GM10248 (cell line): ENCODE measurements at regions not wholly inside any gene's neighbourhood (a gene's known extent, or its start where the extent isn't known, plus 50 kb on each side); places are given as distances from the start of the nearest gene placed in this dataset.
"Not testable (repeated sequence)": the region's sequence is repeated elsewhere in the genome, so short reads cannot be mapped to it uniquely, and the experiment has no call there.

Source experiments
- CTCF ChIA-PET: fragments of 300-600 bp; sonication (Branson Sonifier 250); formaldehyde crosslinking; extraction: SDS; loops from one replicate; lab custom pipeline; 2021; ENCODE audit warnings: antibody characterized with exemption; lab: Yijun Ruan, JAX
- POLR2A ChIA-PET: fragments of 350-650 bp; sonication (Branson Sonifier 250); formaldehyde crosslinking; extraction: SDS; loops from one replicate; lab custom pipeline; 2020; ENCODE audit warnings: antibody characterized with exemption; lab: Yijun Ruan, JAX
- DNase-seq: peaks from one replicate; pipeline ENCODE4 v3.0.0; 2012; ENCODE audit errors: extremely low spot score
- CTCF ChIP-seq: IDR thresholded peaks from 2 replicates; pipeline ENCODE4 v1.5.1; 2012; ENCODE audit warnings: mild to moderate bottlenecking, low read depth; ENCODE audit errors: extremely low read depth, missing control alignments, control extremely low read depth

GRCh38 chr16:88191168-88191567 lies 191.6 kb upstream of the ZNF469 start:
- DNase-seq, CTCF ChIA-PET, POLR2A ChIA-PET: not testable (repeated sequence)

- ChIA-PET POLR2A (no interaction called here), CTCF (no interaction called here)
- TF ChIP-seq CTCF, result no peak
Observed at GRCh38 chr16:88192601-88193000, 190.2 kb upstream of the ZNF469 start.

GRCh38 chr16:88193706-88194396 lies 188.9 kb upstream of the ZNF469 start:
- peak; percentile 64 for TF ChIP-seq CTCF
- DNase-seq, POLR2A ChIA-PET: not testable (repeated sequence)
- CTCF ChIA-PET, result interaction anchor here (1.7 to 3.7 kb wide), 2 partner anchors 185 to 243 kb away, joined by 3 to 21 read pairs; no protein-coding TSS in a partner anchor

More at GRCh38 chr16:88192601-88193000, 190.2 kb upstream of the ZNF469 start:
- DNase-seq, result no peak

- POLR2A ChIA-PET, result no interaction called here
- CTCF ChIA-PET, result interaction anchor here (1.7 to 3.7 kb wide), 2 partner anchors 184 to 243 kb away, joined by 3 to 21 read pairs; no protein-coding TSS in a partner anchor
- no peak for TF ChIP-seq CTCF
- DNase-seq, result no peak
Observed at GRCh38 chr16:88194397-88195268, 188.1 kb upstream of the ZNF469 start.

- ChIA-PET CTCF (interaction anchor here (1.7 to 3.7 kb wide), 2 partner anchors 184 to 242 kb away, joined by 3 to 21 read pairs; no protein-coding TSS in a partner anchor), POLR2A (no interaction called here)
- no peak for TF ChIP-seq CTCF
- peak; percentile 20 for DNase-seq
Observed at GRCh38 chr16:88195269-88195705, 187.5 kb upstream of the ZNF469 start.

GRCh38 chr16:88195911-88196465 lies 186.8 kb upstream of the ZNF469 start:
- CTCF ChIA-PET, result interaction anchor here (1.2 to 3.7 kb wide), 2 partner anchors 114 to 241 kb away, joined by 3 to 21 read pairs; no protein-coding TSS in a partner anchor
- no peak for DNase-seq
- POLR2A ChIA-PET, result no interaction called here
- TF ChIP-seq CTCF, result no peak
